ENCODE measurements at regions not wholly inside any gene's neighbourhood (a gene's known extent, or its start where the extent isn't known, plus 50 kb on each side); places are given as distances from the start of the nearest gene placed in this dataset.

- no peaks in the 10 kb centered on the region for H3K4me1 Mint-ChIP-seq
- ATAC-seq (ENCODE audit: low read depth) = no peak
- H3K9me3 Mint-ChIP-seq = peaks cover 4% of the 10 kb centered on the region
- no peak overlapping the region for H3K27ac Mint-ChIP-seq
- peaks cover 1% of the 10 kb centered on the region for H3K27me3 Mint-ChIP-seq
- DNase-seq (ENCODE audit: low spot score in 2 of 2) = no peak
- H3K36me3 Mint-ChIP-seq = no peaks in the 10 kb centered on the region
- H3K4me3 Mint-ChIP-seq = no peak overlapping the region
Measured at GRCh38 chr10:33579996-33580395, 245.5 kb upstream of the NRP1 start.

- Mint-ChIP-seq H3K4me1 (no peaks in the 10 kb centered on the region), H3K9me3 (peaks cover 4% of the 10 kb centered on the region), H3K27ac (no peak overlapping the region), H3K27me3 (no peaks in the 10 kb centered on the region), H3K36me3 (no peaks in the 10 kb centered on the region), H3K4me3 (no peak overlapping the region)
- no peak for ATAC-seq (ENCODE audit: low read depth)
- no peak for DNase-seq (ENCODE audit: low spot score in 2 of 2)
Measured at GRCh38 chr10:33573606-33574005, 239.1 kb upstream of the NRP1 start.

DNA sequence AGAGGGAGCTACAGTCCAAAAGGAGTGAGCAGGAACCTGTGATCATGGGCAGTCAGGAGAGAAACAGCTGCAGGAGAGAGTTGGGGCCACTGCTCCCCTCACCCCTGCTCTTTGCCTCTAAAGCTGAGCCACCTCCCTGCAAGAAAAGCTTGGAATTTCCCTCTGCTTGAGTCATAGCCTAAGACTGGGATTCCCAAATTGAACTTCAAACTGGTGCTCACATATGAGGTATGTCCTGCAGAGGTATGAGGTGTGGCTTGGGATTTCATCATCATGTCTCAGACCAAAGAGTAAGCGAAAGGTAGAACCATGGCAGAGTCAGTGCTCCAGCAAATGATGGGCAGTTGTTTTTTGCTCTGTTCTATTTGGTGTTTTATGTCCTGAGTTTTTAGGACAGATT, 237.1 kb upstream of the NRP1 start:
- ATAC-seq (ENCODE audit: low read depth) = no peak
- H3K27ac Mint-ChIP-seq = no peak overlapping the region
- H3K27me3 Mint-ChIP-seq = no peaks in the 10 kb centered on the region
- H3K9me3 Mint-ChIP-seq = peaks cover 4% of the 10 kb centered on the region
- H3K4me1 Mint-ChIP-seq = no peaks in the 10 kb centered on the region
- no peaks in the 10 kb centered on the region for H3K36me3 Mint-ChIP-seq
- no peak for DNase-seq (ENCODE audit: low spot score in 2 of 2)
- no peak overlapping the region for H3K4me3 Mint-ChIP-seq

- H3K27me3 Mint-ChIP-seq = no peaks in the 10 kb centered on the region
- H3K4me1 Mint-ChIP-seq = no peaks in the 10 kb centered on the region
- no peak for ATAC-seq (ENCODE audit: low read depth)
- DNase-seq (ENCODE audit: low spot score in 2 of 2) = no peak
- no peaks in the 10 kb centered on the region for H3K36me3 Mint-ChIP-seq
- no peak overlapping the region for H3K27ac Mint-ChIP-seq
- peaks cover 4% of the 10 kb centered on the region for H3K9me3 Mint-ChIP-seq
- no peak overlapping the region for H3K4me3 Mint-ChIP-seq
Measured at GRCh38 chr10:33570495-33570894, 236.0 kb upstream of the NRP1 start.

DNA sequence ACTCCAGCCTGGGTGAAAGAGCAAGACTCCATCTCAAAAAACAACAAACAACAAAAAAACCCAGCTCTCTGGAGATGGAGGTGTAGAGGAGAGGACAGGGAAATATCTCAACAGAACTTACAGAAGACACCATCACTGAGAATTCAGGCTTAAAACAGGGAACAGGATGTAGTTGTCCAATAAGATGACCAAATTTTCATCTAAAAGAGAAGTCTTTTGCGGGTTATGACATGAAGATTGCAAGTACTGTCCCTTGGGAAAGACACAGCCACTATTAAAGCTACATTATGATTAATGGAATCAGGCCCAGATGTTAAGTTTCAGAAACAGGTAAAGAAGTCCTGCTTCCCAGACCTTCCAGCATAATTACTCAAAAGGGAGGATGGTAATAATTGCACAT, 235.2 kb upstream of the NRP1 start:
- no peak overlapping the region for H3K4me3 Mint-ChIP-seq
- no peaks in the 10 kb centered on the region for H3K36me3 Mint-ChIP-seq
- H3K27ac Mint-ChIP-seq = no peak overlapping the region
- no peaks in the 10 kb centered on the region for H3K9me3 Mint-ChIP-seq
- ATAC-seq (ENCODE audit: low read depth) (no peak), DNase-seq (ENCODE audit: low spot score in 2 of 2) (no peak)
- H3K4me1 Mint-ChIP-seq = no peaks in the 10 kb centered on the region
- H3K27me3 Mint-ChIP-seq = no peaks in the 10 kb centered on the region

DNA sequence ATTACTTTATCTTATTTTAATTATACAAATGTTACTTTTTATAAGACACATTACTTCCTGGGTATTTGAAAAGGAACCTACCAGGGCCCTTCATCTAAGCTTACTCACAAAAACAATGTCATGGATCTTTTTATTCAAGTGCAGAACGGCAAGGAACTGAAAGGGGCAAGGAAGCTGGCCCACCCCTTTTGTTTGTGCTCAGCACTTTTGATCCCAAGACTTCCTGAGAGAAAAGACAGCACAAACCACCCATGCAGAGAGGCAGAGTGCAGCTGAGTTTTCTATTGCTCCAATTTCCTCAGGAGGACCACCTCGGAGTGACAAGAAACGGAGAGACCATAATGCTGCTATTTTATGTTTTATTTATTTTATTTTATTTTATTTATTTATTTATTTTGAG, 232.0 kb upstream of the NRP1 start:
- no peaks in the 10 kb centered on the region for H3K9me3 Mint-ChIP-seq
- no peaks in the 10 kb centered on the region for H3K4me1 Mint-ChIP-seq
- H3K4me3 Mint-ChIP-seq = no peak overlapping the region
- no peak overlapping the region for H3K27ac Mint-ChIP-seq
- no peaks in the 10 kb centered on the region for H3K36me3 Mint-ChIP-seq
- peaks cover 2% of the 10 kb centered on the region for H3K27me3 Mint-ChIP-seq
- ATAC-seq (ENCODE audit: low read depth) (no peak), DNase-seq (ENCODE audit: low spot score in 2 of 2) (no peak)

- Mint-ChIP-seq H3K9me3 (no peaks in the 10 kb centered on the region), H3K36me3 (no peaks in the 10 kb centered on the region), H3K4me3 (no peak overlapping the region), H3K4me1 (no peaks in the 10 kb centered on the region), H3K27me3 (peaks cover 2% of the 10 kb centered on the region), H3K27ac (no peak overlapping the region)
- DNase-seq (ENCODE audit: low spot score in 2 of 2) (no peak), ATAC-seq (ENCODE audit: low read depth) (no peak)
Measured at GRCh38 chr10:33566001-33566400, 231.5 kb upstream of the NRP1 start.

DNA sequence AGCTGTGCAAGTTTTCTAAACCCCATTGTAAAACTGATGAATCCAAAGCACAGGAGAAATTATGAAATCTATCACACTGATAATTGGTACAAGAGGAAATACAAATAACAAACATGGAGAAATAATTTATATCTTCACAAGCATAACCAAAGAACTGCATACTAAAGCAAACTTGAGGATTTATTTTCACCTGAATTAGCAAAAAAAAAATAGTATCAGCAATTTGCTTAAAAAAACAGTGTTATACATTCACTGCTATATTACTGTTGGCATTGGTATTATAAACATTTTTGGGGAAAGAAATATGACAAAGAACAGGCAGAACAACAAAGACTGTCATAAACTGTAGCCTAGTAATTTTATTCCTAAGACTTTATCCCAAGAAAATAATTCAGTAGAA, 230.8 kb upstream of the NRP1 start:
- no peak for ATAC-seq (ENCODE audit: low read depth)
- H3K4me3 Mint-ChIP-seq = no peak overlapping the region
- no peaks in the 10 kb centered on the region for H3K9me3 Mint-ChIP-seq
- H3K27ac Mint-ChIP-seq = no peak overlapping the region
- H3K27me3 Mint-ChIP-seq = peaks cover 2% of the 10 kb centered on the region
- DNase-seq (ENCODE audit: low spot score in 2 of 2) = no peak
- no peaks in the 10 kb centered on the region for H3K4me1 Mint-ChIP-seq
- no peaks in the 10 kb centered on the region for H3K36me3 Mint-ChIP-seq

- Mint-ChIP-seq H3K9me3 (peaks cover 4% of the 10 kb centered on the region), H3K27me3 (peaks cover under 1% of the 10 kb centered on the region), H3K4me3 (no peak overlapping the region), H3K36me3 (no peaks in the 10 kb centered on the region), H3K27ac (no peak overlapping the region), H3K4me1 (no peaks in the 10 kb centered on the region)
- ATAC-seq (ENCODE audit: low read depth) = no peak
- no peak for DNase-seq (ENCODE audit: low spot score in 2 of 2)
Measured at GRCh38 chr10:33559105-33559504, 224.6 kb upstream of the NRP1 start.

- Mint-ChIP-seq H3K4me3 (no peak overlapping the region), H3K4me1 (no peaks in the 10 kb centered on the region), H3K27me3 (no peaks in the 10 kb centered on the region), H3K27ac (no peak overlapping the region), H3K36me3 (no peaks in the 10 kb centered on the region), H3K9me3 (peaks cover 4% of the 10 kb centered on the region)
- no peak for DNase-seq (ENCODE audit: low spot score in 2 of 2)
- no peak for ATAC-seq (ENCODE audit: low read depth)
Measured at GRCh38 chr10:33557313-33557712, 222.8 kb upstream of the NRP1 start.

DNA sequence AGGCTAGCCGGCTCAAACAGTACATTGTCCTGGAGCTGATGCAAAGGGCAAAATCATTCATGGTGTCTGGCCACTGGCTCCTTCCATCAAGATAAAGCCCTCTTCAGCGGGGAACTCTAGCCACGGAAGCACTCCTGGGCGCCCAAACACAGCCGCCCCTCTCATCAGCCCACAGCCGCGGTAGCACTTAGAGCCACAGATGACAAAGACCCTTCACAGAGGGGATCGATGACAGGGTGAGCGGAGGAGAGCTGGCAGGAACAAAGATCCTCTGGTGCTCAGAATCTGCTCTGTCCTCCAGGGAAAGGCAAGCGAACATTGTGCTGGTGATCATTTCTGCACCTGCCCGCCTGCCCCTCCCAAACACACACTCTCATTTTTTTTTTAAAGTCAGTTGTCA, 222.2 kb upstream of the NRP1 start:
- ATAC-seq (ENCODE audit: low read depth) = no peak
- peaks cover 4% of the 10 kb centered on the region for H3K9me3 Mint-ChIP-seq
- H3K4me3 Mint-ChIP-seq = no peak overlapping the region
- no peaks in the 10 kb centered on the region for H3K36me3 Mint-ChIP-seq
- no peaks in the 10 kb centered on the region for H3K4me1 Mint-ChIP-seq
- no peaks in the 10 kb centered on the region for H3K27me3 Mint-ChIP-seq
- no peak overlapping the region for H3K27ac Mint-ChIP-seq
- no peak for DNase-seq (ENCODE audit: low spot score in 2 of 2)

DNA sequence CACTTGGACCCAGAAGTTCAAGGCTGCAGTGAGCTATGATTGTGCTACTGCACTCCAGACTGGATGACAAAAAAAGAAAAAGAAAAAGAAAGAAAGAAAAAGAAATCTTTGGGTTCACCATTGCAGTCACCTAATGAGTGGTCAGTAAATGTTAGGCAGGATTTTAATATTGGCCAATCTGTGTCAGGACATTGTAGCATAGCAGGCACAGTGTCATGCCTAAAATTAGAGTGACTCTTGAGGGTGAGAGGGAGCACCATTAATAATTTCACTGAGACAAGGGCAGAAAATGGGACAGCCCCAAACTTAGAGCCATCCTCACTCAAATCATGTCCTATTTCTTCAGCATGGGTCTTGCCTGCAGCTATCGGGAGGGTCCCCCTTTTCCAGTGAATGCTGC, 221.6 kb upstream of the NRP1 start:
- DNase-seq (ENCODE audit: low spot score in 2 of 2) (no peak), ATAC-seq (ENCODE audit: low read depth) (no peak)
- no peaks in the 10 kb centered on the region for H3K27me3 Mint-ChIP-seq
- no peak overlapping the region for H3K4me3 Mint-ChIP-seq
- H3K9me3 Mint-ChIP-seq = peaks cover 4% of the 10 kb centered on the region
- no peak overlapping the region for H3K27ac Mint-ChIP-seq
- no peaks in the 10 kb centered on the region for H3K36me3 Mint-ChIP-seq
- H3K4me1 Mint-ChIP-seq = no peaks in the 10 kb centered on the region

DNA sequence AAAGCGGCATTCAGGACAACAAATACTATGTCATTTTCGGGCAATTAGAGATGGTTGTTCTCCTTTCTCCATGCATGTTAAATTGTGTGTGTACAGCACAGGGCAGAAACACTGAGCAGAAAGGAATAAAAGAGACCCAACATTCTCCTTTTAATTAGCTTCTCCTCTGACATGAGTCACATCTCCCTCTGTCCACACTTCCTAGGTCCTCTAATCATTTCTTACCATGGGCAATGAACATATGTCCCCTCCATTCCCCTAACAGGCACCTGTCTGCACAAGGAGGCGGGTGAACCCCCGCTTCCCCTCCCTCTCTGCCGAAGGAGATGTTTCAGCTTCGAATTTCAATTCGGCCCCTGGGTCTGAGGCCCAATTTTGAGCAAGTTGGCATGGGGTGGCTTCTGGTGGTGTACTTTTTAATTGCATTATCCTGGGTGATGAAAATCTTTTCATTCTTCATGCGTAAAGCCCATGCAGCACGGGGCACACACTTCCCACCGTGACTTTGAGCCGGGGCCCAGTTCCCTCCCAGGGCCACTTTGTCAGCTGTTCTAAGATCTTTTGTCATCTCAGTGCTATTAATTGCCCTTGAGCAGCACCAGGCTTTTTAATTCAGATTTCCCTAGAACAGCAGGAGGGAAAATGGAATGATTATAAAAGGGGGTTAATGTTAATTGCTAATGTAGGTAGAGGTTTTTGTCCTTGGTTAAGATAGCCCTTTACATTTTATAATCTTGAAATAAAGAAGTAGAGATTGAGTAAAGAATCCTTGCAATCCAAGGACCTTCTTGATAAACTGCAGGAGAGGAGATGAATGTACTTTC, 219.5 kb upstream of the NRP1 start:
- Mint-ChIP-seq H3K27ac (no peak overlapping the region), H3K36me3 (no peaks in the 10 kb centered on the region)
- no peak for ATAC-seq (ENCODE audit: low read depth)

GRCh38 chr10:33552290-33552689, 217.8 kb upstream of the NRP1 start:
- no peaks in the 10 kb centered on the region for H3K36me3 Mint-ChIP-seq

More for the DNA sequence above, 219.5 kb upstream of the NRP1 start:
- Mint-ChIP-seq H3K9me3 (peaks cover 3% of the 10 kb centered on the region), H3K27me3 (no peaks in the 10 kb centered on the region), H3K4me1 (no peaks in the 10 kb centered on the region), H3K4me3 (no peak overlapping the region)
- no peak for DNase-seq (ENCODE audit: low spot score in 2 of 2)

GRCh38 chr10:33550811-33551210, 216.3 kb upstream of the NRP1 start:
- H3K27ac Mint-ChIP-seq = no peak overlapping the region
- H3K4me1 Mint-ChIP-seq = no peaks in the 10 kb centered on the region
- peaks cover 2% of the 10 kb centered on the region for H3K9me3 Mint-ChIP-seq
- ATAC-seq (ENCODE audit: low read depth) (no peak), DNase-seq (ENCODE audit: low spot score in 2 of 2) (no peak)
- no peak overlapping the region for H3K4me3 Mint-ChIP-seq
- no peaks in the 10 kb centered on the region for H3K36me3 Mint-ChIP-seq
- no peaks in the 10 kb centered on the region for H3K27me3 Mint-ChIP-seq

More at GRCh38 chr10:33552290-33552689, 217.8 kb upstream of the NRP1 start:
- DNase-seq (ENCODE audit: low spot score in 2 of 2) (no peak), ATAC-seq (ENCODE audit: low read depth) (no peak)
- Mint-ChIP-seq H3K27ac (no peak overlapping the region), H3K4me1 (no peaks in the 10 kb centered on the region), H3K27me3 (no peaks in the 10 kb centered on the region), H3K9me3 (peaks cover 3% of the 10 kb centered on the region), H3K4me3 (no peak overlapping the region)
